Cardiac septum (tissue), 1 donor: ENCODE measurements at regions not wholly inside any gene's neighbourhood (a gene's known extent, or its start where the extent isn't known, plus 50 kb on each side); places are given as distances from the start of the nearest gene placed in this dataset.

Source experiments
- DNase-seq: peaks from one replicate; pipeline ENCODE4 v3.0.0-alpha.2; 2020; ENCODE audit warnings: low spot score
- intact Hi-C: fragments of 100-400 bp; cut with DNase I; formaldehyde crosslinking; loops from one replicate; pipeline ENCODE4 v1.14.0; 2022
- donor health status: DM: no; HTN: no; CAD: no.

DNA sequence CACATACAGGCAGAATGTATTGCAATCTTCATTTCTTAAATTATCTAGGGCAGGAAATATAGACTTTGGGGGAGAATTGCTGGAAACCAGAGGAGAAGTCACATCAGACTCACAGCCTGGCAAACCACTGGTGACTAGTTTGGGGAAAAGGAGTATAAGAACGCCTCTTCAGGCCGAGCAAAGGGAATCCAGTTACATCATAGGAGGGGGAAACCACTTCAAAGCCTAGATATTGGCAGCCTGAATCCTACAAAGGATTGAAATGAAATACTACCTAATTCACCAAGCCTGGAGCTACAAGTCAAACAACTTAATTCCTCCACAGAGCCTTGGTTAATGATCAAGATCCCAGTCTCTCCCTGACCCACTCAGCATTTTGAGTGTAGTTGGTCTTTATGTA, 121.7 kb downstream of the SLC30A10 start:
- intact Hi-C loops, result loop anchor here (5.0 kb wide), 1 partner anchor 239 kb away; no protein-coding TSS in a partner anchor
- DNase-seq, result no peak

DNA sequence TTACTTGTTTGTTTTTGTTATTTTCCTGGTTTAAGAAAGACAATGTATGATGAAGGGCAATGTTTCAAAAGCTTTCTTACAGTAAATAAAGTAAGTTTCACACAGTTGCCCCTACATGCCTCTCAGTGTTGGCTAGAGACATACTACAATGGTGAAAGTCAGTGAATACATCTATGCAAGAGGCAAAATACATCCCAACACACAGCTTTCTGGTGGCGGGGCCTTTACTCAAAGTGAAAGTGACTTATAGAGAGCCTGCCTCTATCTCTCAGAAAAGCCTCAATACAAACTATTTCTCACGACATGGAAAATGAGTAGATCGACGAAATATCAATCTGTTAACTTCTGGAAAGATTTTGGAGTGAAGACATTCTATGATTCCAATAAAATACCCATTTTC, 122.3 kb downstream of the SLC30A10 start:
- DNase-seq, result no peak
- intact Hi-C loops, result loop anchor here (5.0 kb wide), 1 partner anchor 239 kb away; no protein-coding TSS in a partner anchor

DNA sequence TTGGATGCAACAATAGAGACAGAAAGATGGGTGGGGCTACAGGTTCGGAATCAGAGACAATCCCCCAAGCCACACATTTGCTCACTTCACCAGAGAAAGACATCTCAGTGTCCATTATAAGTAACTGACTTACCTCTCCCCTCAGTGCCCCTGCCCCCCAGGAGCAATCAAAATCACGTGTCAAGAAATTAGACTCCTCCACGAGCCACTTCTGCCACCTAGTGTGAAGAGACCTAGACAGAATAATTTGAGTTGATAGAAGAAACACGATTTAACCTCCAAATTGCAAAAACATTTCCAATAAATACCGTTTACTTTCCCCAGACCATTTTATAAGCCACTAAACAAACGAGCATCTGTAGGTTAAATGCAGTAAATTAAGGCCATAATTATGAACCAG, 123.2 kb downstream of the SLC30A10 start:
- intact Hi-C loops, result loop anchor here (5.0 kb wide), 1 partner anchor 238 kb away; no protein-coding TSS in a partner anchor
- DNase-seq, result no peak

DNA sequence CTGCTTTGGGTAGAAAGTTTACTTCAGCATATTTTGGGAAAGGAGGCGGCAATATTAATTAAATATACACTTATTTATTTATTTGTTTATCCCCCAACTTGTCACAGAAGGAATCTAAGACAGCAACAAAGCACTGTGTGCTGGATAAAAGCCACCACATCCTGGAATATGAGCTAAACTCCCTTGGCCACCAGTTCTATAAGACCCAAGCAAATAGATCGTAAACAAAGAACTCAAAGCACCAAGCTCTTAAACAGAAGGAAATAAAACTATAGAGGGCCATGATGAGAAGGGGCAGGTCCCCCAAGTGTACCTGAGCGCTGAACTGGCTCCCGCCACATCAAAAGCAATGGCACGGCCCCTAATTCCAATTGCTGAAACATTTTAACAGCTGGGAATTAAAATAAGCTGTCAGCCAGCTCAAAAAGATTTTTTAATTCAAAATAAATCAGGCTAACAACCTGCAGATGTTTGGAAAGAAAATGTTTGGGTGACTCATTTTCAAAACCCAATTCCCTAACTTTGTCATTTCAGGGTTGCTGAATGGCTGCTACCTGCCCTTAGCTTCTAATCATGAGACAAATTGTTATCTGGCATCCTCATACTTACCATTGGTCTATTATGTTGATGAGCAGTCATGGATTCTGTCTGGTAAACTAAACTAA, 127.1 kb downstream of the SLC30A10 start:
- DNase-seq, result no peak
- intact Hi-C loops, result no loop called here

DNA sequence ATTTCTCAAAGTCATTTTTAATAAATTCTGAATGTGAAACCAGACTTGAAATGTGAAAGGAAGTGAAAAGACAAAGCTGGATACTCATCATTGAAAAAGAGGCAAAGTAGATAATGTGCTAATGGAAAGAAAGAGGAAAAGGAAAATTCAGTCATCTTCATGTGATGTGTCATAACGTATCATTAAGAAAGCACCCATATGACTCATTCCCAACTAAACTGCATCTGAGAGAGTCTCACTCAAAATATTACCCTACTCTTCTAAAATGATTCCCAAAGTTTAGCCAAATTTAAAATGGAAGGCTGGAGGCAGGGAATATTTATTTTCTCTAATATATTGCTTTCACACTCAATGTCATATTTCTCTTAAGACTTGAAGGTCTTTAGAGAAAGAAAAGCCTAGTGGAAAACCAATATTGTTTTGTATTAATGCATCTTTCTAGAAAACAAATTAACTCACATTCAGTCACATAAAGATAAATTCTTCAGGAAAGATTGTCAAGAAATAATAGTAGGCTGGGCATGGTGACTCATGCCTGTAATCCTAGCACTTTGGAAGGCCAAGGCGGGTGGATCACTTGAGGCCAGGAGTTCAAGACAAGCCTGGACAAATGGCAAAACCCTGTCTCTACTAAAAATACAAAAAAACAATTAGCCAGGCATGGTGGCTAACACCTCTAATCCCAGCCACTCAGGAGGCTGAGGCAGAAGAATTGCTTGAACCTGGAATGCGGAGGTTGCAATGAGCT, 129.9 kb downstream of the SLC30A10 start:
- DNase-seq, result no peak
- intact Hi-C loops, result no loop called here

DNA sequence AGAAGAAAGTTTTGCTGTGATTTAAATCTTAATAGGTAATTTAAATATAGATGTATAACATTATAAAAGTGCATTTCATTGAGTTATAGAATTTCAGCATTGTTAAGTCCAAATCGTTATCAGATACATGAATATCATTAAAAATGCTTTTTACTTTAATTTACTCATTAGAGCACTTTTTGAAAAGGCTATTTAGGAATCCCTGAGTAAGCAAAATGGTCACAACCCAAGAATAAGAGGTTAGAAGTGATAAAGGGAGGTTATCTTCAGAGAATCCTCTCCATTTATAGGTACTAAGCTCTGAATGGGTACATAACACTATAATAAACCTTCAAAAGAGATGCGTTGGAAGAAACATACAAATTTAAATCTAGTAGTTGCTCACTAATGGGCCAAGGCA, 130.7 kb downstream of the SLC30A10 start:
- no peak for DNase-seq
- intact Hi-C loops, result no loop called here

DNA sequence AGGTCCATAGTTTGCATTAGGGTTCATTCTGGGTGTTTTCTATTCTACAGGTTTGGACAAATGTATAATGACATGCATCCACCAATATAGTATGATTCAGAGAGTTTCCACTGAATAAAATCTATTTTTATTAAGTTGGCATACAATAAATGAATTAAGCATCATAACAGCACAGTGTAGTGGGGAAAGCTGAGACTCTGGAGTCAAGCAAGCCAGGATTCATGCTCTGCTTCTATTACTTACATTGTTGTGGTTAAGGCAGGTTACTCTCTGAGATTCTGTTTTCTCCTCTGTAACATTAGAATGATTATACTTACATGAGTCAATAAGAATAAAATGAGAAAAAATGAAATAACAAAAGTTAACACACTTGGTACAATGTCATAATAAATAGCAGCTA, 131.3 kb downstream of the SLC30A10 start:
- intact Hi-C loops, result no loop called here

DNA sequence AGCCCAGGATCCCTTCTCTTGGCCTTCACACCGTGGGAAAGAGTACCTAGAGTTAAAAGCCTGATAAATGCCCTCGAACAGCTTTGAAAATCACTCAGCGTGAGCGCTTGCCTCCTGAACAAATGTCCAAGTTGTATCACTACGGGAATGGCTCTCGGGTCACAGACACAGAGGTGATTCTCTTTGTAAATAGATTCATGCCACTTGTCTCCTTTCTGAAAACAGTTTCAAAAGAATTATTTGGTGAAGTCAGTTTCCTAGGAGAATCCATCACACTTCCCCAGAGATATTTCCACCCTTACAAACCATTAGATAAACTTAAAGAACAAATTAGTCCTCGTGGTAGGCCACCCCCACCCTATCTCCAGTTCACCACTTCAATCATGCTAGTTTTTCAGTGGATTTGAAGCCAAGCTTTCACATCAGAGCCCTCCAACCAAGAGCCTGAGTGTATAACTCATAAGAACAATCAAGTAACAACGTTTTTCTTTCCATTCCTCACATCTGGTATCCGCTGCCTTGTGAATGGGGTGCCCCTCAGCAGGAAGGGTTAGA, 132.9 kb downstream of the SLC30A10 start:
- no peak for DNase-seq
- intact Hi-C loops, result no loop called here

More for the DNA sequence above, 131.3 kb downstream of the SLC30A10 start:
- no peak for DNase-seq

DNA sequence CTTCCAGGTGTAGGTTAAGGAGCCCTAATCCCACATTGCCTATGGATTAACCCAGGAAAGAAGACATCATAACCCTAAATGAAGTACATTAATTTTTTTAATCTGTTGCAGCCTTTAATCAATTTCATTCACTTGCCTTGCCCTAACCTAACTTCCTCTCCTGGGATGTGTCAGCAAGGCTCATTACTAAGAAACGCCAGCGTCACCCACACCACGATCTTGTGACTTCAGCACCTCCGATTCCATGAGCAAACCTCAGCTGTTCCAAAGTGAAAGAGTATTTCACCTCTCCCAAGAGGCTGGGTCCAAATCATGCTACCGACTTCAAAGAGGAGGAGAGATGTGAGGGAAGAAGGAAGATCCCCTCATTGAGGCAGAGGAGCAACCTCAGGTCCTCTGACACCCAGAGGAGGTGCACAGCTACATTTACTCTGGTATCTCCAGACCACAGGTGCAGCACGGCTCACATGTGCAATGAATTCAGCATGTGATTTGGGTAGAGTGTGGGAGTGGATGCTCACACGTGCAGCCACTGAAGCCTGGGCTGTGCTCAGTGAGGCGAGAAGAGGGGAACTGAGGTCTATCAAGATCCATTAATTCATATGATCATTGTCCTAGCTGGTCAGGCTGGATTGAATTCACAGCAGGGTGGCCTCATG, 134.1 kb downstream of the SLC30A10 start:
- DNase-seq, result no peak
- intact Hi-C loops, result loop anchor here (5.0 kb wide), 1 partner anchor 127 kb away; no protein-coding TSS in a partner anchor

DNA sequence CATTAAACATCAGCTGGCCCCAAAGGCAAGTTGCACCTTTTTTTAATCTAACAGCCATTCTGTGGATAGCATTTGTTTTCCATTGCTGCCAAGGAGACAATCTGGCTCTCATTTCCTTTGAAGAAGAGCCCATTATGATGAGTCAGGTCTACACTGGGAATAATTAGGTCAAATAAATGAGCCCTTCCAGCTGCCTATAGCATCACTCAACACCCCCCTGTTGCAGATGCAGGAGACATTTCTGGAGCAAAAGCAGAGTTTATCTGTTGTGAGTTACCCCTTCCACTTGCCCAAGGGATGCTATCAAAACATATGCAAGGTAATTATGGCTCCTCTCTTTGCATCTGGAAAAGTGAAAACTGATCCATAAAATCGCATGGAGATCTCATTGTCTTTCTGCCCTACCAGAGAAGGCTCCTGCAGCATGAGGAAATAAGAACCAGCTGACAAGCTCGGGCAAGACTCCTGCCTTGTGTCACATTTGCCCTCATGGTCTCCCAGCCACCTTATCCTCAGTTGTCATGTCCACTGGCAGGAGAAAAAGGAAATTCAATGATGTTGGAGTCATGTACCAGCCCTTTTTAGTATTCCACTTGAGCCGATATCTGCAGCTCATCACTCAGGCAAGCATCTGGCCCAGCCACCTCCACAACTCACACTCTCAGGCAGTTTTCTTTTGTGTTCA, 135.9 kb downstream of the SLC30A10 start:
- intact Hi-C loops, result loop anchor here (5.0 kb wide), 1 partner anchor 125 kb away; no protein-coding TSS in a partner anchor
- no peak for DNase-seq

DNA sequence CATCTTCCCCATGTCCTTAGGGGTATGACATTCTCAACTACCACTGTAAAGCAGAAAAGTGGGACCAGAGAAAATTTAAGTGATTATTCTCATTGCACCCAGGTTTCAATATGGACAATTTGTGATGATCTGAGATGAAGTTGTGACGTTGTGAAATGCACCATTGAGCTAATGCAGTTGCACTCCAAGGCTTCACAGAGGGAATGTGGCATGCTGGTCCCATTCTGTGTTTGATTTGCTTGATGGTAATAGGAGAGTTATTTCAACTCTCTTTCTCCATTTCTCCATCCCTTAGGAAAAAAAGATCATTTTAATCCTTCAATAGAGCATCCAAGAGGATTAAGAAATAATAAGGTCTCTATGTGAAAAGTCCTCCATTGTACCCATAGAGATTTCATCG, 136.6 kb downstream of the SLC30A10 start:
- intact Hi-C loops, result loop anchor here (5.0 kb wide), 1 partner anchor 124 kb away; no protein-coding TSS in a partner anchor
- DNase-seq, result no peak

DNA sequence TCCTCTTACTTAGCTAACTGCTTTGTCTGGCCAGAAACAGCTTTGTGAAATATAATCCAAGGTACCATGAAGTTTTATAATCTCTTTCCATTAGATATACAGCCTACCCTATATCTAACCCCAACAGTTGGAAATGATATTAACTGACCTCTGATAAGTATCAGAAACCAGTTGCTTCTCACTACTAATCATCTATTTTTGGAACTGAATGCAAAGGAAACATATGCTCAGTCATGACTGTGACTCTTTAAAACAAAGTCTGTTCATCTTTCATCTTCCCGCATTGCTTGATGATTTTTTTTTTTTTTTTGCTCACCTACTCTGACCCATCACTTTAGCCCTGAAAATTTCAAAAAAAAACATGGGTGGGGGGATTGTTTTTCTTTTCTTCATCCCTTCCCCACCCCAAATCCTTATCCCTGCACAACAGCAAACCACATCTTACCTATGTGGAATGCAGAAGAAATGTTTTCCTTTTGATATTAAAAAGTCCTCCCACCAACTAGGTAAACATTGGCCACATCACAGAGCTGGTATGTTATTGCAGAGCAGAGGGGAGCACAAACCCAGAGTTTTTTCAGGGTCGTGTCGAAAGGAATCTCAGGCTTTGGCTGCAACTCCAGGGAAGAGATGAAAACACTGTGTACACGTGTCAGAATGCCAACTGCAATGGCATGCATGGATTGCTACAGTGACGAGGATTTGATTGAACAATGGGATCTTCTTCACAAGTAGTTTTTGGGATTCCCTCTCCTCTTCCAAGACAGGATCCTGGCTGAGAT, 137.3 kb downstream of the SLC30A10 start:
- intact Hi-C loops, result loop anchor here (5.0 kb wide), 1 partner anchor 124 kb away; no protein-coding TSS in a partner anchor

DNA sequence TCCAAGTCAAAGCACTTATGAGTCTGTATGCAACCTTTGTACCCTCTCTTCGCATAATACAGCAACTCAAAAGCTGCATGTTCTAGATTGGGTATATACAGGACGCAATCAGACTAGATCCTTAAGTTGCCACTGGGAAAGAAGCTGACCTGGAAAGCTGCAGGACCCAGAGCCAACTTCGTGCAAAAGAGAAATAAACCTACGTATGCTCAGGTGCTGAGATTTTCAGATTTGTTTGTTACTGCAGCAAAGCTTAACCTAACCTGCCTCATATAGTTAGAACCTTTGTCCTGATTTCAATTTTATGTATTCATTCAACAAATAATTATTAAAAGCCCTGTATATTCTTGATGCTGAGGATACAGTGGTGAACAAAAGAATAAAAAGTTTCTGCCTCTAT, 139.7 kb downstream of the SLC30A10 start:
- no peak for DNase-seq
- intact Hi-C loops, result no loop called here

More for the DNA sequence above, 137.3 kb downstream of the SLC30A10 start:
- no peak for DNase-seq

DNA sequence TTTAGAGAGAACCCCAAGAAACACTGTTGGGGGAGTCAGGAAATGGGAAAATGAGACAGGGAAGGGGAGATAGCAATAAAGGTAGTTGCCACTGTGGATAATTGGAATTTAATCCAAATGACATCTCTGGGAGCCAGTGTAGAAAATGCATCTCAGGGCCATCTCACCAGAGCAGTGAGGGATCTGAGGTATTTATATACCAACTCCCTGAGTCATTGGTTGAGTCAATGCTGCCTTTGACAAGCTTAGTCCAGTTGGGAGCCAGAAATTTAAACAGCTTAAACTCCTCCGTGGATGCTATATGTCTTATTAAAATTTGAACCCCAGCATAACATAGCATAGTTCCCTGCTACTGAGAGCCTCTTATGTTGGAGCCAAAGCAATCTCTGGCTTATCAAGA, 140.3 kb downstream of the SLC30A10 start:
- DNase-seq, result no peak

DNA sequence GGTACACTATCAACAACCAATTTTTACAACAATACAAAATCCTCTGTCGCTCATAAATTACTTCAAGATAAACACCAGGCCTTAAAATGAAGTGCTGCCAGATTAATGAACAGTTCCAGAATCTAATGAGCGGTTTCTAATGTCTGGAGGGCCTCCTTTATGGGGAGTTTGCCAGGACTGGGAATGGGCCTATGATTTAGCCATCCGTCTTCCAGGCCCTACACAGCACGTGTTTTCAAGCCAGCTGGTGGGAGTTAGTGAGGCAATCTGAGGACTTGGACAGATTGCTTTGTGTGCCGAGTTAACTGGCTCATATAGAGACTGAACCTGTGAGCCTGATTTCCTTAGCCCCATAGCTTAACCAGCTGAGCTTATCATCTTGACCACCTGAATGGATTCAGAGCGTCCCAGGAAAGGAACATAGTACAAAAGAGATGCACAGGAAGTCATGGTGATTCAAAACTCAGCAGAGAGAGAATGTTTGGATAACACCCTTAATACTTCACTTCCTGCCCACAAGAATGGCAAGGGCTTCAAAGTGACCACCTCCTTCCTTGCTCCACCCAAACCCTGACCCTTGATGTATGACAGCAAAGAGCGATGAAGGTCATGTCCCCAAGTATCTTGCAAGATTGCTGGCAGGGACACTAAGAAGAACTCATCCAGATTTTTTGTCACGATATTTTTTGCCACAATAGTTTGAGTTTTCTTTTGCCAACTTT, 143.5 kb downstream of the SLC30A10 start:
- intact Hi-C loops, result no loop called here
- no peak for DNase-seq

More for the DNA sequence above, 140.3 kb downstream of the SLC30A10 start:
- intact Hi-C loops, result no loop called here

DNA sequence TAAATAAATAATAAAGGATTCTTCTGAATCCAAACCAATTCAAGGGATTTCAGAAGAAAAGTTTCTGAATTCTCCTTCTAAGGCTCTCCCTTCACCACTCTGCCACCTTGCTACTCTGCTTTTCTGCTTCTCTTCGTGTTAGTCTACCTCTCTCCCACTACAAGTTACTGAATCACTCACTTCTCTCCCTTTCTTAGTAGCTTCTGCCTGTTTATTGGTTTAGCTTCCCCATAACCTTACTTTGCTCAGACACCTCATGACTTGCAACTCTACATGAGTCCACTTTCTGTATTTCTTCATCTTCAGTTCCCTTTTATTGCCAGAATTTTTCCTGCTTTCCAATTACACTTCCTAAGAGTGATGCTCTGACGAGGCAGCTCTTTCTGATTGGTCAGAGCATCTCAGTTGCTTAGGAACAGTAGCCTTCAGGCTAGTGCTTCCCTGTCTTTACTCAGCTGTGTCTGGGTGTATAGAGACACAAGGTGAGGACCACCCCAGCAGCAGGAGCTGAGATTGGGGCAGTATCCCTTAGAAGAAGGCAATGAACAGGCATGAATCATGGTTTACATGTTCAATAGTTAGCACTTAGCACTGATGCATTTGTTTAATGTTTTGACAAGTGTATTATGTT, 144.6 kb downstream of the SLC30A10 start:
- DNase-seq, result no peak
- intact Hi-C loops, result no loop called here

DNA sequence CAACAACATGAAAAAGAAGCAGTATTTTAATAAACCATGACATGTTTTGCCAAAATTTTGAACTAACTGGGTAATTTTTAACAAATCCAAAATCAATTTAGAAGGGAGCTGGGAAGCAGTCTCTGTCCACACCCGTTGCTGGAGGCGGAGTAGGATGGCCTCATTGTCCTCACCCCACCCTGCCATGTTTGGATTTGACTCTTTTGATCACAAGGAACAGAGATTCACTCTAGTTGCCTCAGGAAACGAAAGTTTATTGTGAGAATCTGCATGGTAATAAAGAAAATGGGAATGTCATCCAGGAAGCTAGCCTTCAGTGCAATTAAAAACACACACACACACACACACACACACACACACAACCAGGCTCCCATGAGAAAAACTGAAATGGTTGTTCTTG, 145.4 kb downstream of the SLC30A10 start:
- intact Hi-C loops, result no loop called here
- DNase-seq, result no peak

DNA sequence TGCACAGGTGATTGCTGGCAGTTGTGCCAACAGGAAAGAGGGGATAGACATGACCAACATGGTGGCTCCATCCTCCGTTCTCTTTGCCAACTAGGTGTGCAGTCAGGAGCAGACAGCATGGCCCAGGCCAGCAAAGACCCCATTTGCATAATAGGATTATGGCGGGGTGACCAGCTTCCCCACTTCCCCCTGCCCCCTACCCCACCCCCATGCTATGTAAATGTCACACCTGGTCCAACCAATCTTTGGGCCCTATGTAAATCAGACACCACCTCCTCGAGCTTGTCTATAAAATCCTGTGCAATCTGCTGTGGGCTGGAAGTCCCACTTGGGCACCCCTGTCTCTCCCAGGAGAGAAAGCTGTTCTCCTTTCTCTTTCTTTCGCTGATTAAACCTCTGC, 146.0 kb downstream of the SLC30A10 start:
- no peak for DNase-seq
- intact Hi-C loops, result no loop called here
